CD4-positive, alpha-beta T cell treated with Interleukin-4 for 4 hours (primary cell): ENCODE measurements at regions not wholly inside any gene's neighbourhood (a gene's known extent, or its start where the extent isn't known, plus 50 kb on each side); places are given as distances from the start of the nearest gene placed in this dataset.

Experiments used
- DNase-seq: peaks from one replicate; pipeline ENCODE4 v3.0.0-alpha.2; 2020

GRCh38 chr5:63310644-63311043 lies 651.6 kb downstream of the HTR1A start:
- no peak for DNase-seq

- no peak for DNase-seq
Measured at GRCh38 chr5:63306909-63307308, 655.3 kb downstream of the HTR1A start.

GRCh38 chr5:63293317-63293716 lies 668.9 kb downstream of the HTR1A start:
- DNase-seq = no peak

DNA sequence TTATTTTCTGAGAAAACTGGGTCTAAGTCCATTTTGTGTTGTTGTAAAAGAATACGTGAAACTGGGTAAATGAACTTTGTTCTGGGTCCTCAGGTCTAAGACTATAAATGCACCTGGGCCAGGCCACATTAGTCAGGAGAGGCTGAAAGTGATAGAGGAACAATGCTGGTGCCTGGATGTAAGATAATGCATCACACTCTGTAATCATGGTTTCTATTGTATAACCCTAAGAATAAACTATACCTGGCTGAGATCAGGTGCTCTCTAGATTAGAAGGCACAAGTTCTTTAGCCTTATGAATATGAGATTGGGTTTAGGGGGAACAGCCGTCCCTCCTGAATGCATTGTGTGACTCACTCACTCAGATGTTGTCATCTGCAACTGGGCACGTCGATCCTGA lies 675.5 kb downstream of the HTR1A start:
- DNase-seq = no peak

GRCh38 chr5:63263411-63263810 lies 684.8 kb downstream of the LRRC70 start:
- no peak for DNase-seq

DNA sequence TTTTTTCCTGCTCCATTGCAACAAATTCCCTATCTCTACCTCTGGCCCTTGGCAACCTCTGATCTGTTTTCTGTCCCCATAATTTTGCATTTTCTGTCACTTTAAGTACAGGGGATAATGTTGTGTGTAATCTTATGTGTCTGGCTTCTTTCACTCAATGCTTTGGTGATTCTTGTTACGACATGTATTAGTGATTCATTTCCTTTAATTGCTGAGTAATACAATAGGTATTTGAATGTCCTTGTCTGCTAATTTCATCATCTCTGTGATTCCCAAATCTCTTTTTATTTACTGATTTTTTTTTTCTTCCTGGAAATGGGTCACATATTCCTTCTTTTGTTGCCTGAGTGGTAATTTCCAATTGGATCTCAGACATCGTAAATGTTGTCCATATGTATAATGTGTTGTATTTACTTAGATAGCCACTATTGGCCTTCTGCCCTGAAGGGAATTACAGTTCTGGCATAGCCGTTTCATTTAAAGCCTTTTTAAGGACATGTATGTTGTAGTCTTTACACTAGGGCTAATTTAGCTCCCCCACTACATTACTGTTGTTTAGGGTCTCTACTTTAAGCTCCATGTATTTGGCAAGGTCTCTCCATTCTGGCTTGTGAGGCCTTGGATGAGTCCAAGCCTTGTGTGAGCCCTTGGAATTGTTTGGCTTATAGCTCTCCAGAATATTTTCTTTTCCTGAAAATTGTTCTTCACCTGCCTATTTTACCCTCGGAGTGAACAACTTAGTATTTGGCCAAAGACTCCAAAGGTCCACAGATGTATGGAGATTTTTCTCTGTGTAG lies 683.8 kb downstream of the LRRC70 start:
- no peak for DNase-seq

DNA sequence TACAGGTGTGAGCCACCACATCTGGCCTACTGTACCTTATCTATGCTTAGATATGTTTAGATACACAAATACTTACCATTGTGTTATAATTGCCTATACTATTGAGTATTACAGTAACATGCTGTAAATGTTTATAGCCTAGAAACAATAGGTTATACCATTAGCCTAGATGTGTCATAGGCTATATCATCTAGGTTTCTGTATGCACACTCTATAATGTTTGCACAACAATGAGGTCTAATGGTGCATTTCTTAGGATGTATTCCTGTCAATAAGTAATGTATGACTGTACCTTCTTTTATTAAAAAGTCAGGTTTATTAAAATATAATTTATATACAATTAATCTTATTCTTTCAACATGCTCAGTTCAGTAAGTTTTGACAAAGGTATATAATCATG lies 683.1 kb downstream of the LRRC70 start:
- no peak for DNase-seq

- DNase-seq = no peak
Measured at GRCh38 chr5:63255594-63255993, 677.0 kb downstream of the LRRC70 start.

- DNase-seq = no peak
Measured at GRCh38 chr5:63250939-63251338, 672.3 kb downstream of the LRRC70 start.

DNA sequence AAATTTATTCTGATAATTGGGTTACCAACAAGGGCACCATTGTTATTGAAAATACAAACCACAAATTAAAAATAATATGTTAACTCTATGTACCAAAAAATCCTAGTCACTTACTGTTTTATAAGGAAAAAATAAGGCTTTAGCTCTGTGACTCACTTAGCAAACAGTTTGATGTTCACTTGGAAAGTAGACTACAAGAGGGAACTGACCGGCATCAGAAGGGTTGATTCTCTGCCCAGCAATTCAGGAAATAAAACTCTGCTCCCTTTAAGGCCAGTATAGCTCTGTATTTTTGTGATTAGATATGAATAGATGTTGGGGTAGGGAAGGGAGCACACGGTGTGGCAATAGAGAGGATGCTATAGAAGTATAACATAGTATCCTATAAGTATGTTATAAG lies 671.3 kb downstream of the LRRC70 start:
- no peak for DNase-seq

- no peak for DNase-seq
Measured at GRCh38 chr5:63247651-63248050, 669.0 kb downstream of the LRRC70 start.

DNA sequence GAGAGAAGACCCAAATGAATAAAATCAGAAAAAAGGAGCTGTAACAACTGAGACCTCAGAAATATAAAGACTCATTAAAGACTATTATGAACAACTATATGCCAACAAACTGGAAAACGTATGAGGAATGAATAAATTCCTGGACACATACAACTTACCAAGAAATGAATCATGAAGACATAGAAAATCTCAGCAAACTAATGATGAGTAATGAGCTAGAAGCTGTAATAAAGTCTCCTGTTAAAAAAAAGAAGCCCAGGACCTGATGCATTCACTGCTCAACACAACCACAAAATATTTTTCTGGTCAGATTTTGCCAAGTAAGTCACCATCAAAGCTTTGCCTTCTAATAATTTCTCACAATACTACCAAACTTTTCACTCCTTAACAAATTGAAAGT lies 666.7 kb downstream of the LRRC70 start:
- no peak for DNase-seq

DNA sequence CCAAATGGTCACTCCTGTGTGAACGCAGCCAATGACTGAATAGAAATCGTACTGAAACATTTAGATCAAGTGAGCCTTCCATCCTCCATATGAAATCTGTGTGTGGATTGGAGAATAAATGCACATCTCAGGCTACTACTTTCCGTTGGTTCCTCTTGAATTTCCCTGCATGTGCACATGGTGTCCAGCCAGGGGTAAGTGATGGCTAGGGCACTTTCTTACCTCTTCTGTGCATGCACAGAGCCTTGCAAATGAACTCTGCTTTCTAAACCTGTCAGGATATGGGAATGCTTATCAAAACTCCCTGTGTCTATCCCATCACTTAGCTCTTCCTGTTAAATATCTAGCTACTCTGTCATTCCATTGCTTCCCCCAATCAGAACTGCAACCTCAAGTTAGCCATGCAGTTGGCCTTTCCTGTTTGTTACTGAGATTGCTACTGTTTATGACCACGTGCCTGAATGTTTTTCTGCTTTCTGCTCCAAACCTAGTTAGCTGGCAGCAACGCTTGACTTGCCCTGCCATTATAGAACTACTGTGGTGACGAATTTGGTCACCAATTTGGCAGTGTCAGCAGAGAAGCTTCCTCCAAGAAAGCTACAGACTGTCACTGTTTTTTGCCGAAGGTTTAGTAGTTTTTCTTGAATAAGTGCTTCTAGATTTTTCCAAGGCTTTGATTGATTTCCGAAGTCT lies 661.6 kb downstream of the LRRC70 start:
- DNase-seq = no peak

DNA sequence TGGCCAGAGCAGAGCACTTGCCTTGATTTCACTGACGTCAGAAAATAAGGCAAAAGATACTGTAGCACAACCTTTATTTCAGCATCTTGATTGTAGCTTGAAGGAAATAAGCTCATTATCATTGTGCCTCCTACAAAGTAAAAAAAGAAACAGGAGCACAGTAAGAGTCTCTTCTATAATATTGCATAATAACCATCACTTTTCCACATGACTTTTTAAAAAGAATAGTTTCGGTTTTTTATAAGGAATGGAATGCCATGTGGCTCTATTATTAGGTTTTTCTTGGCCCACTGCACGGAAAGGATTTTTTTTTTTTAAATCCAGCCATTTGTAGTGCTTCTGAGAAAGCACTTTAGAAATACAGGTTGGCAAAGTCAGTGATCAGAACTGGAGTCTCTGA lies 655.3 kb downstream of the LRRC70 start:
- no peak for DNase-seq

- DNase-seq = no peak
Measured at GRCh38 chr5:63233361-63233760, 654.7 kb downstream of the LRRC70 start.

DNA sequence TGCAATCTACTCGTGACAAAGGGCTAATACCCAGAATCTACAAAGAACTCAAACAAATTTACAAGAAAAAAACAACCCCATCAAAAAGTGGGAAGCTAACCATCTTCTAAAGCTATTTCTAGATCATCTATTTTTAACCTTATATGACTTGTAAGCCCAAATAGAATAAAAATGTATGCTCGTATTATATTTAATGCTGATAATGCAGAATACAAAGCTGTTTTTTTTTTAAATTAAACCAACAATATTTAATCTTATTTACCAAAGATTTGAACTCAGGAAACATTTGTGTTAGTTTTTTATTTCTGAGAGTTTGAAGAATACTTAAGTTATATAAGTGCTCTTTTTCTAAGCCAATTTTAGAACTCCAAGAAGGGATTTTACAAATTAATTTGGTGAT lies 652.1 kb downstream of the LRRC70 start:
- no peak for DNase-seq

DNA sequence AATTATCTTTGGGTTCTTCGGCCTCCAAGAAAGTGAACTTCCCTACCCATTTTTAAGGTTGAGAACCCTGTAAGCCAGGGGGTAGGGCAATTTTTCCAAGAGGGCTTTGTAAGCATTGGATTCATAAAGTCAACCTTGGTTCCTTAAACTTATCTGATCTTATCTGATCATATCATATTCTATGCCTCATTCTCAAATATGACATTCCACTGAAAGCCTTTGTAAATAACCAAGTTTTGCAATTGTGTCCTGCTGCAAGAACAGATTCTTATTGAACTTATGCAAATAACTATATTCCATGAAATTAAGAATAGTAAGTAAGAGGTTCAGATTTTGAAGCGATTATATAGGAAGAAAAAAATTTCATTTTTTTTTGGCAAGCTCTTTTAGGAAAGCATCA lies 649.5 kb downstream of the LRRC70 start:
- no peak for DNase-seq

- no peak for DNase-seq
Measured at GRCh38 chr5:63220244-63220643, 641.6 kb downstream of the LRRC70 start.

DNA sequence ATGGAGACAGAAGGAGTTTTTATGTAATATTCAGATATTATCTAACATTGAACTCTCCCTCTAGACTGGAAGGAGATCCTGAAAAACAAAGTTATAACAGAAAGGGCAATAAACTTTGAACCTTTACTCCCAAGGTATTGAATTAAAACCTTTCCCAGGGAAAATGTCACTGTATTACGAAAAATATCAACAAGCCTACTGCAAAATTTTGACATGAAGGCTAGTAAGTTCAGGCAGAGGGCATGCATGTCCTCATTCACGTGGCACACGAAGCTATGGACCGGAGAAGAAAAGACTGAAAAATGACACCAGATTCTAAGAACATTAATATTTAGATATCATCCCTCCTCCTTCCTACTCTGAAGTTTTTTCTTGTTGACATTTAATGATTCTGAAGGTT lies 638.8 kb downstream of the LRRC70 start:
- DNase-seq = no peak

DNA sequence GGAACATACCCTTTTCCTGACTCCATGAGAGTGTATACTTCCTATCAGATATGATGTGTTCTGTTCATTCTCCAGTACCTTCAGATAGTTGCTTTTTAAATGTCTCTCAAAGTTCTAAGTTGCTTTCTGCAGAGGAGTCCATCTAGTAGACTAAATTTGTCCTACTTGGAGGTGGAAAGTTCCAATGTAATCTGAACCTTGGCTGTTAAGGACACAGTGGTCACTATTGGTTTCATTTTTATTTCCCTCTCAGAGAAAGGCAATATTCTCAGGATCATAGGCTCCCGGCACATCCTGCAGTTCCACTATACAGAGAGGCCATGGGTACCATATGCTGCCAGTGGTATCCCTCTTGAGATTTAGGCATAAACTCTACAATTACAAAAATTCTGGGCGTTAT lies 634.6 kb downstream of the LRRC70 start:
- DNase-seq = no peak

DNA sequence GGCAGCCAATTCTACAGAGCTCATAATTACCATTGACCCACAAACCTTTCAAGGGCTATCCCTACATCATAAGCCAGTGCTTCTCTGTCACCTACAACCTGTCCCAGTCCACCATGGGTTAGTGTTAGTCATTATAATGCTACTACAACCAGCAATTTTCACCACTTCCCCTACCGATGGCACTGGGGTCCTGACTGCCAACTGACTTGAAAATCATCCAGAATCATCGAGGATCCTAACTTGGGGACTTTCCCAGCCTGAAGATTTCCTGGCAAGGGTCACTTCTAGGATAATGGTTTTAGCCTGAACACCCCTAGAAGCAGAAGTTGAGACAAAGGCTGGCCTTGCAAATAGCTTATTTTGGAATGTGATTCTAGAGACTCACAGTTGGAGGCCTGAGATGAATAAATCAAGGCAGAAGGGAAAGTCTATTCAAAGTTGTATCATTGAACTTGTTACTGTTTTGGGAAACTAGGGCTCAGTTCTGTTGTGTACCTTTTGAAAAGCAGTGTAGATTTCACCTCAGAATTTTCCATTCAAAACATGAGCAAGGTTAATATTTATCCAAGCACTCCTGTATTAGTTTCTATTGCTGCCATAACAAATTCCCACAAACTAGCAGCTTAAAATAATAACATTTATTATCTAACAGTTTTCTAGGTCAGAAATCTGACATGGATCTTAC lies 633.0 kb downstream of the LRRC70 start:
- no peak for DNase-seq

DNA sequence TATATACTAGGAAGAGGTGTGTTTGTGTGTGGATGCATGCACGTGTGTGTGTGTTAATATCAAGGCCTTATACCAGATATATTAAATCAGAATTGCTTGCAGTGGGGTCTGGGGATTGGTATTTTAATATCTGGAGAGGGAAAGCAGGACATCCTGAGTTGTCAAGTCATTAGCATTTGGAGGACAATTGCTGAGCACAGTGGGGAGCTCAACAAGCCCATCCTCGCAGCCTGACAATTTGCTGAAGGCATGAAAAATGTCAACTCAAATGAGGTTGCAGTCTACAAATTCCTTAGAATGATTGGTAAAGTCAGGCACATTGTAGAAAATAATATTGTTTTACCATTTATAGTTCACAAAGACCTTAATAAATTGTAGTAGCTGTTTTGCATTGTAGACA lies 627.4 kb downstream of the LRRC70 start:
- no peak for DNase-seq

GRCh38 chr5:63201738-63202137 lies 623.1 kb downstream of the LRRC70 start:
- no peak for DNase-seq

DNA sequence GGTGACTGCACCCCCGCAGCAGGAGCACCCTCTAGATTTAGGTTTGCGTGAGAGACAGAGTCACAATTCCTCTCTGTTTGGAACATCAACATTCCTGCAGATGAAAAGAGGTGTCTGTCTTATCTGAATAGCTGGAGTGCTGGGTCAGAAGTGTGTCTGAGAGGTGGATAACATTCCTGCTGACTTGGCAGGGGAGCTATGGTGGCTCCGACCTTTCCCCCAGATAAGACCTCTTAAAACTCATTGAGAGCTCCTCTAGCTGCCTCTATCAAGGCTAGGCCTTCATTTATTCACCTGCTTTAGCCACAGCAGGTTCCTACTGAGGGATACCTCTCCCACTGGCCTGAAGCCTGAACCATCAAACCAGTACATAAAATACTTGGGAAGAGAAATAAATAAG lies 615.5 kb downstream of the LRRC70 start:
- no peak for DNase-seq
